Smooth muscle cell (in vitro differentiated cells): ENCODE measurements at regions not wholly inside any gene's neighbourhood (a gene's known extent, or its start where the extent isn't known, plus 50 kb on each side); places are given as distances from the start of the nearest gene placed in this dataset.

Experiments
- DNase-seq: peaks from one replicate; lab custom pipeline; 2025; ENCODE audit not compliant: unreplicated experiment; lab: John Stamatoyannopoulos, UW
- H2AFZ ChIP-seq: fragments of 200-600 bp; sonication (generic); 2 replicates; pipeline ENCODE4 v1.6.0; 2016; ENCODE audit warnings: antibody characterized with exemption, low read depth, mild to moderate bottlenecking
- H3F3A ChIP-seq: fragments of 200-600 bp; sonication (generic); 2 replicates; pipeline ENCODE4 v1.6.0; 2017; ENCODE audit warnings: antibody characterized with exemption, low read depth
- H3K27ac ChIP-seq: fragments of 200-600 bp; sonication (generic); 2 replicates; pipeline ENCODE4 v1.5.1; 2016; ENCODE audit warnings: low read depth, mild to moderate bottlenecking
- H3K27me3 ChIP-seq: fragments of 200-600 bp; sonication (generic); 2 replicates; pipeline ENCODE4 v1.6.1; 2016; ENCODE audit warnings: low read depth, mild to moderate bottlenecking
- H3K36me3 ChIP-seq: fragments of 200-600 bp; sonication (generic); 2 replicates; pipeline ENCODE4 v1.5.1; 2016; ENCODE audit warnings: low read depth
- H3K4me1 ChIP-seq: fragments of 200-600 bp; sonication (generic); 2 replicates; pipeline ENCODE4 v1.5.1; 2016; ENCODE audit warnings: low read depth
- H3K4me2 ChIP-seq: fragments of 200-600 bp; sonication (generic); 2 replicates; pipeline ENCODE4 v1.6.0; 2016; ENCODE audit warnings: mild to moderate bottlenecking
- H3K4me3 ChIP-seq: fragments of 200-600 bp; sonication (generic); 2 replicates; pipeline ENCODE4 v1.5.1; 2016; ENCODE audit warnings: mild to moderate bottlenecking
- H3K79me2 ChIP-seq: fragments of 200-600 bp; sonication (generic); 2 replicates; pipeline ENCODE4 v1.6.0; 2016; ENCODE audit warnings: low read depth, mild to moderate bottlenecking
- H3K9ac ChIP-seq: fragments of 200-600 bp; sonication (generic); 2 replicates; pipeline ENCODE4 v1.6.0; 2016; ENCODE audit warnings: low read depth
- H3K9me3 ChIP-seq: fragments of 200-600 bp; sonication (generic); replicated peaks from 2 replicates; pipeline ENCODE4 v1.5.1; 2016; ENCODE audit warnings: low read depth
- H4K20me1 ChIP-seq: fragments of 200-600 bp; sonication (generic); 2 replicates; pipeline ENCODE4 v1.6.0; 2016; ENCODE audit warnings: low read depth
- whole genome bisulfite sequencing: methylation state at CpG from one replicate; pipeline ENCODE4 v1.1.7; 2016; ENCODE audit warnings: low lambda C conversion rate; 5-methylcytosine and 5-hydroxymethylcytosine counted together
- TF ChIP-seq, protein P1 (sequence below): fragments of 200-600 bp; sonication (generic); IDR thresholded peaks from 2 replicates; pipeline ENCODE4 v1.5.1; 2017; ENCODE audit warnings: borderline replicate concordance, mild to moderate bottlenecking, antibody characterized with exemption; ENCODE audit not compliant: insufficient read depth, poor library complexity, severe bottlenecking

DNA sequence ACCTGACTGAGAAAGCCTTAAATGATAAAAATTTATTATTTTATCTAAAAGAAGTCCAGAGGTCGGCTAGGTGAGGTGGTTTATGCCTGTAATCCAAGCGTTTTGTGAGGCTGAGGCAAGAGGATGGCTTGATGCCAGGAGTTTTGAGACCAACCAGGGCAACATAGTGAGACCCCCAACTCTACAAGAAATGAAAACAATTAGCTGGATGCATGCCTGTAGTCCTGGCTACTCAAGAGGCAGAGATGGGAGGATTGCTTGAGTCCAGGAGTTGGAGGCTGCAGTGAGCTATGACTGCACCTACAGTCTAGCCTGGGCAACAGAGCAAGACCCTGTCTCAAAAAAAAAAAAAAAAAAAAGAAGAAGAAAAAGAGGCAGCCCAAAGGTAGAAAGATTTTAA lies 179.9 kb upstream of the KIF2A start:
- Histone ChIP-seq H3K36me3 (no peaks in the 10 kb centered on the region), H3K27ac (no peak overlapping the region), H3K4me1 (no peaks in the 10 kb centered on the region), H3K9ac (no peak overlapping the region), H3K4me3 (no peak overlapping the region), H2AFZ (no peak overlapping the region), H3F3A (no peaks in the 10 kb centered on the region), H3K9me3 (no peaks in the 10 kb centered on the region), H4K20me1 (no peaks in the 10 kb centered on the region), H3K27me3 (no peaks in the 10 kb centered on the region), H3K79me2 (no peaks in the 10 kb centered on the region), H3K4me2 (no peak overlapping the region)
- TF ChIP-seq, protein P1, sequence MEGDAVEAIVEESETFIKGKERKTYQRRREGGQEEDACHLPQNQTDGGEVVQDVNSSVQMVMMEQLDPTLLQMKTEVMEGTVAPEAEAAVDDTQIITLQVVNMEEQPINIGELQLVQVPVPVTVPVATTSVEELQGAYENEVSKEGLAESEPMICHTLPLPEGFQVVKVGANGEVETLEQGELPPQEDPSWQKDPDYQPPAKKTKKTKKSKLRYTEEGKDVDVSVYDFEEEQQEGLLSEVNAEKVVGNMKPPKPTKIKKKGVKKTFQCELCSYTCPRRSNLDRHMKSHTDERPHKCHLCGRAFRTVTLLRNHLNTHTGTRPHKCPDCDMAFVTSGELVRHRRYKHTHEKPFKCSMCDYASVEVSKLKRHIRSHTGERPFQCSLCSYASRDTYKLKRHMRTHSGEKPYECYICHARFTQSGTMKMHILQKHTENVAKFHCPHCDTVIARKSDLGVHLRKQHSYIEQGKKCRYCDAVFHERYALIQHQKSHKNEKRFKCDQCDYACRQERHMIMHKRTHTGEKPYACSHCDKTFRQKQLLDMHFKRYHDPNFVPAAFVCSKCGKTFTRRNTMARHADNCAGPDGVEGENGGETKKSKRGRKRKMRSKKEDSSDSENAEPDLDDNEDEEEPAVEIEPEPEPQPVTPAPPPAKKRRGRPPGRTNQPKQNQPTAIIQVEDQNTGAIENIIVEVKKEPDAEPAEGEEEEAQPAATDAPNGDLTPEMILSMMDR, result no peak
- WGBS, result 49% methylated on average over 2 of the region's 2 CpGs
- DNase-seq, result no peak

DNA sequence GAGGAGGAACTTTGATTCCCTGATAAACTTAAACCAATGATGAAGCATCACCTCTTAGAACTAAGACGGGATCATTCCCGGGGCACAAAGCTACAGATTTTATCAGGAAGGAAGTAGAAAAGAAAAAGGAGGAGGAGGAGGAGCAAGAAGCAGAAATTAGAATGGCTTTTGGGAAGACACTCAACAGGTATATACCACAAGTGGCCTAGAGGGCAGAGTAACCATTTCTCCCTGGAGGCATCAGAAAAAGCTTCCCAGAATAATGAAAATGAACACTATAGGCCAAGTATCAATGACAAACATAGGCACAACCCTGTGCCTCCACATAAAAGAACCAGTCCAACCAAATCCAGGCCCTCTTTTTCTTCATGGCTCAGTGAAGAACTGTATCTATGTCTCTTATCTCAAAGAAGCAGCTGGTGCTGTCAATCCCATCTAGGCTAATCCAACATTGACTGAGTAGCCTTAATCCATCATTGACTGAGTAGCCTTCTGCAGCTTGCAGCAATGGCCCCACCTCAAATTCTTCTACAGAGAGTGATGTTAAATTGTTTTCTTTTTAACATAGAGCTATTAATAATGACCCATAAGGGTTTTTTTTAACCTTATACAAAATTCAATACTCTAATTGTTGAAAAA lies 178.8 kb upstream of the KIF2A start:
- Histone ChIP-seq H3K79me2 (no peaks in the 10 kb centered on the region), H4K20me1 (no peaks in the 10 kb centered on the region), H3K4me3 (no peak overlapping the region), H3K4me2 (no peak overlapping the region), H3K9ac (no peak overlapping the region), H3K27ac (no peak overlapping the region), H2AFZ (no peak overlapping the region), H3K9me3 (no peaks in the 10 kb centered on the region), H3K27me3 (no peaks in the 10 kb centered on the region), H3K4me1 (no peaks in the 10 kb centered on the region), H3F3A (no peaks in the 10 kb centered on the region), H3K36me3 (no peaks in the 10 kb centered on the region)
- WGBS, result 64% methylated on average over 2 of the region's 2 CpGs
- no peak for DNase-seq
- TF ChIP-seq, protein P1, result no peak

DNA sequence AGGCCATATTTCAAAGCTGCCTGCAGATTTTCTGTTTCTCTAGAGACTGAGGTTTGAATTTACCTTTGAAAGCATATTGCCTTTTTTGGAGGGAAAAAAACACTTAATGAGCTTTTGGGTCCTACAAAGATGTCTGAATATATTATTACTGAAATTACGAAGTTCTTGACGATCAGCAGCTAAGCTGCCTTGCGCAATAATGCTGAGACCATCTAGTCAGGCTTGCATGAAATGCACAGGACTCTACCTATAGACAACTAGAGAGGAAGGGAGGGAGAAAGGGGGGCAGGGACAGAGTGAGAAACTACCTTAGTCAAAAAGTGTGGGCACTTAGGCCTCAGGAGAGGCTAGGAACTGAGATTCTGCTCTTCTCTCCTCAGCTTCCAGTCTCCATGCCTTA lies 175.9 kb upstream of the KIF2A start:
- Histone ChIP-seq H3F3A (no peaks in the 10 kb centered on the region), H2AFZ (no peak overlapping the region), H3K27me3 (no peaks in the 10 kb centered on the region), H3K9me3 (no peaks in the 10 kb centered on the region), H4K20me1 (no peaks in the 10 kb centered on the region), H3K79me2 (no peaks in the 10 kb centered on the region), H3K27ac (no peak overlapping the region), H3K4me3 (no peak overlapping the region), H3K9ac (no peak overlapping the region), H3K4me1 (peaks cover 2% of the 10 kb centered on the region), H3K4me2 (no peak overlapping the region), H3K36me3 (no peaks in the 10 kb centered on the region)
- no peak for DNase-seq
- TF ChIP-seq, protein P1, result no peak
- WGBS, result 92% methylated on average over 3 of the region's 3 CpGs

DNA sequence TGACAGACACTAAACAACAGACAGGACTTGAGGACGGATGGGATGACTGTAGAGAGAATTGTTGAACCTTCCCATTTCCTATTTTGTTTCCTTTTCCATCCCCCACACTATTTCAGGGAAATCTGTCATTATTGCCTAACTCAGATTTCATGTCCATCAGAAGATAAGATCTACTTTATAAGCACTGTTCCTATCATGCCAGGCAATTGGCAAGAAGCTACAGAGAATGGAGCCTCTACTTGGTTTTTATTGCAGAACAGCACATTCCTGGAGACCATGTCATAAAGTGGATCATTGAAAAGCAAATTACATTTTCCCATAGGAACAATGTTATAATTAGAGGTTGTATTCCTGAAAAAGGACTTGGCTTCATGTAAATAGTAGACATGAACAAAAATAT lies 173.7 kb upstream of the KIF2A start:
- H2AFZ ChIP-seq, result no peak overlapping the region
- H3K79me2 ChIP-seq, result no peaks in the 10 kb centered on the region
- H3K4me1 ChIP-seq, result peaks cover 2% of the 10 kb centered on the region
- TF ChIP-seq, protein P1, result no peak
- H3K27ac ChIP-seq, result no peak overlapping the region
- no peaks in the 10 kb centered on the region for H4K20me1 ChIP-seq
- H3K4me2 ChIP-seq, result no peak overlapping the region
- H3K4me3 ChIP-seq, result no peak overlapping the region
- H3K27me3 ChIP-seq, result no peaks in the 10 kb centered on the region
- H3K9ac ChIP-seq, result no peak overlapping the region
- 45% methylated on average over 1 of the region's 1 CpG for WGBS
- H3K9me3 ChIP-seq, result no peaks in the 10 kb centered on the region
- no peaks in the 10 kb centered on the region for H3K36me3 ChIP-seq
- no peaks in the 10 kb centered on the region for H3F3A ChIP-seq
- no peak for DNase-seq
